H1 (cell line): ENCODE measurements at regions not wholly inside any gene's neighbourhood (a gene's known extent, or its start where the extent isn't known, plus 50 kb on each side); places are given as distances from the start of the nearest gene placed in this dataset.

Source experiments
- BACH1 ChIP-seq: IDR thresholded peaks from 2 replicates; pipeline ENCODE4 v1.6.1; 2012; ENCODE audit warnings: low read length, improper control_type of control experiment
- CEBPB ChIP-seq: IDR thresholded peaks from 2 replicates; pipeline ENCODE4 v1.6.1; 2012; ENCODE audit warnings: low read depth, low read length
- EP300 ChIP-seq, 2 experiments: IDR thresholded peaks; 1 replicate in 1 of 2; 2 replicates in 1 of 2; pipeline ENCODE4 v1.6.1; 2011 to 2012; ENCODE audit warnings: low read depth in 2 of 2, low read length in 2 of 2, mild to moderate bottlenecking in 2 of 2, borderline replicate concordance in 1 of 2, inconsistent platforms in 1 of 2, moderate library complexity in 1 of 2
- EZH2 ChIP-seq: fragments of 200-600 bp; sonication (generic); IDR thresholded peaks from 2 replicates; pipeline ENCODE4 v1.7.1; 2012; ENCODE audit warnings: low read depth, mild to moderate bottlenecking, moderate library complexity, low read length, inconsistent platforms; ENCODE audit not compliant: severe bottlenecking
- NRF1 ChIP-seq: IDR thresholded peaks from 2 replicates; pipeline ENCODE4 v1.6.1; 2011; ENCODE audit warnings: mild to moderate bottlenecking, low read depth, low read length, improper control_type of control experiment
- POLR2A ChIP-seq, 2 experiments: IDR thresholded peaks; 1 replicate in 1 of 2; 2 replicates in 1 of 2; pipeline ENCODE4 v1.6.1; 2011; ENCODE audit warnings: low read depth in 2 of 2, low read length in 2 of 2, mild to moderate bottlenecking in 2 of 2; ENCODE audit errors: control extremely low read depth in 1 of 2
- RFX5 ChIP-seq: IDR thresholded peaks from 2 replicates; pipeline ENCODE4 v1.6.1; 2011; ENCODE audit warnings: low read depth, low read length, improper control_type of control experiment, borderline replicate concordance
- RNF2 ChIP-seq: fragments of 200-900, 300-1000 bp; sonication (generic); IDR thresholded peaks from 2 replicates; pipeline ENCODE4 v1.7.1; 2016; ENCODE audit warnings: borderline replicate concordance, low read depth, mild to moderate bottlenecking, antibody characterized with exemption, low read length; ENCODE audit not compliant: poor library complexity, severe bottlenecking; ENCODE audit errors: missing control alignments
- ZNF274 ChIP-seq: IDR thresholded peaks from 2 replicates; pipeline ENCODE4 v1.7.0; 2012; ENCODE audit warnings: low read length, borderline replicate concordance; ENCODE audit errors: extremely low read depth
- TF ChIP-seq, protein P1 (sequence below), 3 experiments: IDR thresholded peaks; 1 replicate in 2 of 3; 2 replicates in 1 of 3; pipeline versions ENCODE4 v1.5.1 to v1.6.1; 2011; ENCODE audit warnings: low read length in 3 of 3, mild to moderate bottlenecking in 3 of 3, inconsistent platforms in 2 of 3, low read depth in 1 of 3, moderate library complexity in 1 of 3; ENCODE audit not compliant: insufficient read depth in 1 of 3; ENCODE audit errors: control extremely low read depth in 1 of 3
- TF ChIP-seq, protein P2 (sequence below): IDR thresholded peaks from 2 replicates; pipeline ENCODE4 v1.6.1; 2012; ENCODE audit warnings: inconsistent platforms

DNA sequence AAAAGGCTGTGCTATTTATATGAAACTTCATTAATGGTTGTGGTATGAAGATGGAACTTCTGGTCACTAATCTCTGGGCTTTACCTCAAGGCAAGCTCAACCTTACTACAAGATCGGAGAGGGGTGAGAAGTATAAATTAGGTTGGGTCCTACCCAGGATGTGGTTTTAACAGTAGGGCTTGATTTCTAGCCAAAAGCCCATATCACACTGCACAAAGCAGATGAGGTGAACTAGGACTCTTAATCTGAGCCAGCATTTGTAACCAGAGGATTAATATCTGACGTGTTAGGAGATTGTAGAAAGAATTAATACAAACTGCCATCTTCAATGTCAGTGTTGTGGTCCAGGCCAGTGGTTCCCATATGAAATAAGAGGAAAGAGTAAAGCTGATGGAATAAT, 86.4 kb upstream of the RGPD4 start:
- TF ChIP-seq RFX5 (no peak), EP300 (IDR thresholded peaks at IDR 0.05; ENCODE audit: borderline replicate concordance in 1 of 2, low read depth in 2 of 2, low read length in 2 of 2) (no peak), BACH1 (no peak), RNF2 (no peak), CEBPB (no peak), EZH2 (no peak), ZNF274 (no peak), NRF1 (no peak), POLR2A (IDR thresholded peaks at IDR 0.05; ENCODE audit: control extremely low read depth in 1 of 2, low read depth in 2 of 2, low read length in 2 of 2) (no peak)
- TF ChIP-seq, protein P1, sequence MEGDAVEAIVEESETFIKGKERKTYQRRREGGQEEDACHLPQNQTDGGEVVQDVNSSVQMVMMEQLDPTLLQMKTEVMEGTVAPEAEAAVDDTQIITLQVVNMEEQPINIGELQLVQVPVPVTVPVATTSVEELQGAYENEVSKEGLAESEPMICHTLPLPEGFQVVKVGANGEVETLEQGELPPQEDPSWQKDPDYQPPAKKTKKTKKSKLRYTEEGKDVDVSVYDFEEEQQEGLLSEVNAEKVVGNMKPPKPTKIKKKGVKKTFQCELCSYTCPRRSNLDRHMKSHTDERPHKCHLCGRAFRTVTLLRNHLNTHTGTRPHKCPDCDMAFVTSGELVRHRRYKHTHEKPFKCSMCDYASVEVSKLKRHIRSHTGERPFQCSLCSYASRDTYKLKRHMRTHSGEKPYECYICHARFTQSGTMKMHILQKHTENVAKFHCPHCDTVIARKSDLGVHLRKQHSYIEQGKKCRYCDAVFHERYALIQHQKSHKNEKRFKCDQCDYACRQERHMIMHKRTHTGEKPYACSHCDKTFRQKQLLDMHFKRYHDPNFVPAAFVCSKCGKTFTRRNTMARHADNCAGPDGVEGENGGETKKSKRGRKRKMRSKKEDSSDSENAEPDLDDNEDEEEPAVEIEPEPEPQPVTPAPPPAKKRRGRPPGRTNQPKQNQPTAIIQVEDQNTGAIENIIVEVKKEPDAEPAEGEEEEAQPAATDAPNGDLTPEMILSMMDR (IDR thresholded peaks at IDR 0.05; ENCODE audit: control extremely low read depth in 1 of 3, insufficient read depth in 1 of 3, low read depth in 1 of 3, low read length in 3 of 3) = no peak
- TF ChIP-seq, protein P2, sequence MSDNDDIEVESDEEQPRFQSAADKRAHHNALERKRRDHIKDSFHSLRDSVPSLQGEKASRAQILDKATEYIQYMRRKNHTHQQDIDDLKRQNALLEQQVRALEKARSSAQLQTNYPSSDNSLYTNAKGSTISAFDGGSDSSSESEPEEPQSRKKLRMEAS = no peak
